GM12878 (cell line): ENCODE measurements at regions not wholly inside any gene's neighbourhood (a gene's known extent, or its start where the extent isn't known, plus 50 kb on each side); places are given as distances from the start of the nearest gene placed in this dataset.

Source experiments
- EED ChIP-seq: sonication (generic); IDR thresholded peaks from 2 replicates; pipeline ENCODE4 v1.6.1; 2016; ENCODE audit warnings: antibody characterized with exemption, low read depth
- EZH2 ChIP-seq: IDR thresholded peaks from 2 replicates; pipeline ENCODE4 v1.6.1; 2012; ENCODE audit warnings: low read depth, mild to moderate bottlenecking, control low read depth, inconsistent platforms, low read length, borderline replicate concordance; ENCODE audit not compliant: control insufficient read depth
- GATAD2B ChIP-seq: fragments of 450-650 bp; conservative IDR thresholded peaks from 2 replicates; pipeline ENCODE4 v1.6.1; 2017; ENCODE audit warnings: low read depth, mild to moderate bottlenecking, moderate library complexity
- MXI1 ChIP-seq: fragments of 150-350 bp; IDR thresholded peaks from 2 replicates; pipeline ENCODE4 v1.6.1; 2011; ENCODE audit warnings: low read depth, mild to moderate bottlenecking, inconsistent platforms, low read length, improper control_type of control experiment
- POLR2A ChIP-seq: IDR thresholded peaks from 2 replicates; pipeline ENCODE4 v1.6.1; 2011; ENCODE audit warnings: low read depth, mild to moderate bottlenecking, low read length
- POLR2AphosphoS5 ChIP-seq: IDR thresholded peaks from 2 replicates; pipeline ENCODE4 v1.6.1; 2011; ENCODE audit warnings: mild to moderate bottlenecking, low read length, inconsistent platforms
- SIN3A ChIP-seq: IDR thresholded peaks from 2 replicates; pipeline ENCODE4 v1.6.1; 2012; ENCODE audit warnings: low read depth, low read length, improper control_type of control experiment
- SREBF2 ChIP-seq: IDR thresholded peaks from 2 replicates; pipeline ENCODE4 v1.6.1; 2012; ENCODE audit warnings: mild to moderate bottlenecking, low read length
- ZBTB33 ChIP-seq: fragments of 450-650 bp; IDR thresholded peaks from 2 replicates; pipeline ENCODE4 v1.6.1; 2017; ENCODE audit warnings: mild to moderate bottlenecking
- ZZZ3 ChIP-seq: IDR thresholded peaks from 2 replicates; pipeline ENCODE4 v1.6.1; 2011; ENCODE audit warnings: low read depth; ENCODE audit not compliant: control insufficient read depth, insufficient read length
- TF ChIP-seq, protein P1 (sequence below), 3 experiments: IDR thresholded peaks in 2 of 3; conservative IDR thresholded peaks in 1 of 3; 2 replicates each; pipeline ENCODE4 v1.5.1; 2011; ENCODE audit warnings: low read depth in 3 of 3, low read length in 3 of 3, mild to moderate bottlenecking in 3 of 3, control low read depth in 2 of 3, moderate library complexity in 2 of 3, inconsistent platforms in 1 of 3, mixed read lengths in 1 of 3; ENCODE audit not compliant: control insufficient read depth in 2 of 3, insufficient read depth in 1 of 3; ENCODE audit errors: extremely low read depth in 1 of 3
- TF ChIP-seq, protein P2 (sequence below): IDR thresholded peaks from 2 replicates; pipeline ENCODE4 v1.6.1; 2012; ENCODE audit warnings: low read depth, low read length, improper control_type of control experiment

DNA sequence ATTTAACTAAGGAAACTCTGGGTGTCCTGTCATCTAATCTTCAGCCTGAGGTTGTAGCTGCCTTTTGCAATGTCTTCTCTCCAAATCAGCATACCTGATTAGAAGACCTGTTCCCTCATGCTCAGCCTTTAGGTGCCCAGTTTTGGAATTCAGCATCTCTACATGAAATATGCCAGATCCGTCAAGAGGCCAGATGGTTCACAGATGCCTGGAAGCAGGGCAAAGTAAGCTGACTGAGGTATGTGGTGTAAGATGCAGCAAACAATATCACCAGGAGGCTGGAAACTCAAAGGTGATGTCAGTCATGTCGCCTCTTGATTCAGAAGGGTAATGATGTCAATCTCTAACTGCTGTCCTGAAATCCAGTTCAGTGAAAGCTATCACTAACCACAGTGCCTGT lies 324.4 kb downstream of the PRELID2 start:
- TF ChIP-seq, protein P1, sequence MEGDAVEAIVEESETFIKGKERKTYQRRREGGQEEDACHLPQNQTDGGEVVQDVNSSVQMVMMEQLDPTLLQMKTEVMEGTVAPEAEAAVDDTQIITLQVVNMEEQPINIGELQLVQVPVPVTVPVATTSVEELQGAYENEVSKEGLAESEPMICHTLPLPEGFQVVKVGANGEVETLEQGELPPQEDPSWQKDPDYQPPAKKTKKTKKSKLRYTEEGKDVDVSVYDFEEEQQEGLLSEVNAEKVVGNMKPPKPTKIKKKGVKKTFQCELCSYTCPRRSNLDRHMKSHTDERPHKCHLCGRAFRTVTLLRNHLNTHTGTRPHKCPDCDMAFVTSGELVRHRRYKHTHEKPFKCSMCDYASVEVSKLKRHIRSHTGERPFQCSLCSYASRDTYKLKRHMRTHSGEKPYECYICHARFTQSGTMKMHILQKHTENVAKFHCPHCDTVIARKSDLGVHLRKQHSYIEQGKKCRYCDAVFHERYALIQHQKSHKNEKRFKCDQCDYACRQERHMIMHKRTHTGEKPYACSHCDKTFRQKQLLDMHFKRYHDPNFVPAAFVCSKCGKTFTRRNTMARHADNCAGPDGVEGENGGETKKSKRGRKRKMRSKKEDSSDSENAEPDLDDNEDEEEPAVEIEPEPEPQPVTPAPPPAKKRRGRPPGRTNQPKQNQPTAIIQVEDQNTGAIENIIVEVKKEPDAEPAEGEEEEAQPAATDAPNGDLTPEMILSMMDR (IDR thresholded peaks at IDR 0.05 in 2 of 3, conservative IDR thresholded peaks at IDR 0.05 in 1 of 3; ENCODE audit: control insufficient read depth in 2 of 3, extremely low read depth in 1 of 3, insufficient read depth in 1 of 3, low read depth in 3 of 3, low read length in 3 of 3): no peak
- TF ChIP-seq EZH2: no peak
- no peak for TF ChIP-seq SREBF2
- TF ChIP-seq SIN3A: no peak
- TF ChIP-seq POLR2A: no peak
- no peak for TF ChIP-seq POLR2AphosphoS5
- TF ChIP-seq, protein P2, sequence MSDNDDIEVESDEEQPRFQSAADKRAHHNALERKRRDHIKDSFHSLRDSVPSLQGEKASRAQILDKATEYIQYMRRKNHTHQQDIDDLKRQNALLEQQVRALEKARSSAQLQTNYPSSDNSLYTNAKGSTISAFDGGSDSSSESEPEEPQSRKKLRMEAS: no peak
- TF ChIP-seq GATAD2B: no peak
- TF ChIP-seq EED: no peak
- no peak for TF ChIP-seq MXI1
- TF ChIP-seq ZZZ3: no peak
- TF ChIP-seq ZBTB33: no peak
